Tibial artery (tissue), 4 donors: ENCODE measurements at regions not wholly inside any gene's neighbourhood (a gene's known extent, or its start where the extent isn't known, plus 50 kb on each side); places are given as distances from the start of the nearest gene placed in this dataset.

Experiments used
- DNase-seq, 2 donors: peaks; one replicate each; pipeline ENCODE4 v3.0.0-alpha.2; 2019
- H3K27ac ChIP-seq, 2 donors: fragments of 200-600 bp; sonication (generic) in 1 of 2; 1 replicate in 1 of 2; 2 replicates in 1 of 2; pipeline ENCODE4 v1.5.1; 2018 to 2019; ENCODE audit warnings: mild to moderate bottlenecking in 1 of 2
- H3K27me3 ChIP-seq, 2 donors: fragments of 200-600 bp; sonication (generic) in 1 of 2; one replicate each; pipeline versions ENCODE4 v1.5.1 to v1.6.0; 2016 to 2019
- H3K36me3 ChIP-seq, 3 donors: fragments of 200-600 bp; sonication (generic) in 2 of 3; one replicate each; pipeline ENCODE4 v1.5.1; 2016 to 2019; ENCODE audit warnings: mild to moderate bottlenecking in 2 of 3
- H3K4me1 ChIP-seq, 4 donors: fragments of 200-600 bp; sonication (generic) in 2 of 4; 1 replicate in 3 of 4; 2 replicates in 1 of 4; pipeline ENCODE4 v1.5.1; 2016 to 2019
- H3K4me3 ChIP-seq, 2 donors: fragments of 200-600 bp; sonication (generic) in 1 of 2; 1 replicate in 1 of 2; 2 replicates in 1 of 2; pipeline ENCODE4 v1.5.1; 2018 to 2019; ENCODE audit warnings: mild to moderate bottlenecking in 2 of 2
- H3K9me3 ChIP-seq, 3 donors: fragments of 200-600 bp; sonication (generic) in 1 of 3; one replicate each; pipeline ENCODE4 v1.5.1; 2016 to 2019
- intact Hi-C: fragments of 100-400 bp; cut with DNase I; formaldehyde crosslinking; loops from one replicate; pipeline ENCODE4 v1.15.0; 2023; ENCODE audit warnings: low total_unique reads
- TF ChIP-seq, protein P1 (sequence below), 2 experiments: fragments of 200-600 bp in 1 of 2; fragments of 450-650 bp in 1 of 2; IDR thresholded peaks; one replicate each; pipeline ENCODE4 v1.5.1; 2017 to 2019; ENCODE audit warnings: antibody characterized with exemption in 2 of 2, mild to moderate bottlenecking in 1 of 2, moderate library complexity in 1 of 2

DNA sequence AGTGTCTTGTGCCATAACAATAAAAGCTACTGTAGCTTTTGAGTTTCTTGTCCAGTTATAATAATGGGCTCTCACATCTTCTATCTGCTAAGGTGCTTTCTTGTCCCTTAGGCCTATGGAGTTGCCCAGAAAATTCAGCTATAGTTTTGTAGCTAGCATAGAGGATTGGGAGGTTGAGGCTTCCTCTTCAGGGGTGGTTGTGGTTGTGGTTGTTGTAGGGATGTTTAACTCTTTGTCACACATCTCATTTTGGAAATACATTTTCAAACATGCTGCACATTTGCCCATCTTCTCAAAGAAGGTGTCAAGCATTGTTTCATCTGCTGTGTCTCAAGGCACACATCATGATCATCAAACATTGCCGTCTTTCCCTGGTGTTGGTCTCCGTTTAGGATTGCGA is 65.0 kb downstream of the ATXN3L start:
- intact Hi-C loops, result no loop called here
- Histone ChIP-seq H3K4me3 (no peak overlapping the region), H3K9me3 (peaks cover 0 to 5% (median 0%) of the 10 kb centered on the region in 3 donors), H3K27me3 (no peaks in the 10 kb centered on the region), H3K36me3 (no peaks in the 10 kb centered on the region), H3K27ac (no peak overlapping the region), H3K4me1 (no peaks in the 10 kb centered on the region)
- TF ChIP-seq, protein P1, sequence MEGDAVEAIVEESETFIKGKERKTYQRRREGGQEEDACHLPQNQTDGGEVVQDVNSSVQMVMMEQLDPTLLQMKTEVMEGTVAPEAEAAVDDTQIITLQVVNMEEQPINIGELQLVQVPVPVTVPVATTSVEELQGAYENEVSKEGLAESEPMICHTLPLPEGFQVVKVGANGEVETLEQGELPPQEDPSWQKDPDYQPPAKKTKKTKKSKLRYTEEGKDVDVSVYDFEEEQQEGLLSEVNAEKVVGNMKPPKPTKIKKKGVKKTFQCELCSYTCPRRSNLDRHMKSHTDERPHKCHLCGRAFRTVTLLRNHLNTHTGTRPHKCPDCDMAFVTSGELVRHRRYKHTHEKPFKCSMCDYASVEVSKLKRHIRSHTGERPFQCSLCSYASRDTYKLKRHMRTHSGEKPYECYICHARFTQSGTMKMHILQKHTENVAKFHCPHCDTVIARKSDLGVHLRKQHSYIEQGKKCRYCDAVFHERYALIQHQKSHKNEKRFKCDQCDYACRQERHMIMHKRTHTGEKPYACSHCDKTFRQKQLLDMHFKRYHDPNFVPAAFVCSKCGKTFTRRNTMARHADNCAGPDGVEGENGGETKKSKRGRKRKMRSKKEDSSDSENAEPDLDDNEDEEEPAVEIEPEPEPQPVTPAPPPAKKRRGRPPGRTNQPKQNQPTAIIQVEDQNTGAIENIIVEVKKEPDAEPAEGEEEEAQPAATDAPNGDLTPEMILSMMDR (IDR thresholded peaks at IDR 0.05), result no peak
- no peak for DNase-seq

DNA sequence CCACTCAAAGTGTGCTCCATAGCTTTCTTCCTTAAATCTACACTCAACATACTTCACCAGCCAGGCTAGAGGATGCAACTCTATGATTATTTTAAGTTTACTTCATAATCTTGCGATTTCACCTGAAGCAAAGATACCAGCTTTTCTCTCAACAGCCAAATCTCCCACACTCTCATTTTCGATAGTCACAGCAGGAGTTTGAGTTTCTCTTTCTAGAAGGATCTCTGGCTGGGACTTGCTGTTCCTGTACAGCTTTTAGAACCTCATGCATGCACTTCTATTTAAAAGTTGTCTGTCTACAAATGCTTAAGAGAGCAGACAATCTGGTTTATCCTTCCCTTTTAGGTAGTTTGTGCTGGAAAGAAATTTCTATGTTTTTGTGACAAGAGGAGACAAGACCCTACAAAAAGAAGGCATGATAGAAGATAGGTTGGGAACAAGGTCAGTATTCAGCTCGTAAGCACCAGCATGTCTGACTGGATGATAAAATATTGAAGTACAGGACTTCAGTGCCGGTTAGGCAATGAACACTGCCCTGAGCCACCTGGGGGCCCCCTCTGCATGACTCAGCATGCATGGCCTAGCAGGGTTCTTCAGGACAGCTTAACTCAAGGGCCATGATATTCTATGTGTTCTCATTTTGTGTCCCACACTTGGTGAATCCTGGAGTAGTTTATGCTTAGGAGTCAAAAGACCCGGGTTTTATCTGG is 65.6 kb downstream of the ATXN3L start:
- Histone ChIP-seq H3K4me1 (peaks cover 0 to 1% (median under 1%) of the 10 kb centered on the region in 4 donors), H3K4me3 (no peak overlapping the region), H3K9me3 (peaks cover 0 to 5% (median 0%) of the 10 kb centered on the region in 3 donors), H3K36me3 (no peaks in the 10 kb centered on the region), H3K27me3 (no peaks in the 10 kb centered on the region), H3K27ac (no peak overlapping the region)
- TF ChIP-seq, protein P1 (IDR thresholded peaks at IDR 0.05), result no peak
- intact Hi-C loops, result no loop called here
- DNase-seq, result no peak

DNA sequence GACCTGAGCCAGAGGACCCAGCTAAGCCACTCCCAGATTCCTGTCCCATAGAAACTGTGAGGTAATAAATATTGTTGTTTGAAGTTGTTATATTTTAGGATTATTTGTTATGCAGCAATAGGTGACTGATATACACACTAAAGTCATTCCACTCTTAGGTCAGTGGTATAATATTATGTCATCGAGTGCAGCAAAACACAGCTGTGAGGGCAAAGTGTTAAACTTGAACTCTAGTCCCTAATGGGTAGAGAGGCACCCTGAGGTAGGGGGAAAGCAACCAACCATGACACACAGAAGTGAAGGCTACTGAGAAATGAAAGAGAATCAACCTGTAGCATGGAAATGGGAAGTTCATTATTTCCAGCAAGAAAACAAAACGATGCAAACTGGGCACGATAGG is 66.6 kb downstream of the ATXN3L start:
- Histone ChIP-seq H3K4me3 (no peak overlapping the region), H3K4me1 (peaks cover 0 to 10% (median 3%) of the 10 kb centered on the region in 4 donors), H3K27ac (no peak overlapping the region), H3K36me3 (no peaks in the 10 kb centered on the region), H3K27me3 (no peaks in the 10 kb centered on the region), H3K9me3 (peaks cover 0 to 5% (median 0%) of the 10 kb centered on the region in 3 donors)
- intact Hi-C loops, result no loop called here
- no peak for DNase-seq
- TF ChIP-seq, protein P1 (IDR thresholded peaks at IDR 0.05), result no peak

DNA sequence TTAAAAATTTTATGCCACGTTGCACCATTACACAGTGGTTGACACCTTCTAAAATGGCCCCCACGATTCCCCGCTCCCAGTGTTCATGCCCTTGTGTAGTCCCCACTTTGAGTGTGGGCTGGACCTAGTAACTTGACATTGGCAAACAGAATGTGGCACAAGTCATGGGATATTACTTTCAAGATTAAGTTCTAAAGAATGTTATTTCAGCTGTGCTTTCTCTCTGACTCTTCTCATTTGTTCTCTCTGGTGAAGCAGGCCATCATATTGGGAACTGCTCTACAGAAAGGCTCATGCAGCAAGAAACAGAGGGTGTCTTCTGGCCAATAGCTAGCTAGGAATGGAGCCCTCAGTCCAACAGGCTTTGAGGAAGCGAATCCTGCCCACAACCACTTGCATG is 67.1 kb downstream of the ATXN3L start:
- TF ChIP-seq, protein P1 (IDR thresholded peaks at IDR 0.05), result no peak
- Histone ChIP-seq H3K4me1 (peaks cover 0 to 15% (median 3%) of the 10 kb centered on the region in 4 donors), H3K27ac (no peak overlapping the region), H3K36me3 (no peaks in the 10 kb centered on the region), H3K4me3 (no peak overlapping the region), H3K9me3 (peaks cover 0 to 5% (median 0%) of the 10 kb centered on the region in 3 donors), H3K27me3 (no peaks in the 10 kb centered on the region)
- no peak for DNase-seq
- intact Hi-C loops, result no loop called here

DNA sequence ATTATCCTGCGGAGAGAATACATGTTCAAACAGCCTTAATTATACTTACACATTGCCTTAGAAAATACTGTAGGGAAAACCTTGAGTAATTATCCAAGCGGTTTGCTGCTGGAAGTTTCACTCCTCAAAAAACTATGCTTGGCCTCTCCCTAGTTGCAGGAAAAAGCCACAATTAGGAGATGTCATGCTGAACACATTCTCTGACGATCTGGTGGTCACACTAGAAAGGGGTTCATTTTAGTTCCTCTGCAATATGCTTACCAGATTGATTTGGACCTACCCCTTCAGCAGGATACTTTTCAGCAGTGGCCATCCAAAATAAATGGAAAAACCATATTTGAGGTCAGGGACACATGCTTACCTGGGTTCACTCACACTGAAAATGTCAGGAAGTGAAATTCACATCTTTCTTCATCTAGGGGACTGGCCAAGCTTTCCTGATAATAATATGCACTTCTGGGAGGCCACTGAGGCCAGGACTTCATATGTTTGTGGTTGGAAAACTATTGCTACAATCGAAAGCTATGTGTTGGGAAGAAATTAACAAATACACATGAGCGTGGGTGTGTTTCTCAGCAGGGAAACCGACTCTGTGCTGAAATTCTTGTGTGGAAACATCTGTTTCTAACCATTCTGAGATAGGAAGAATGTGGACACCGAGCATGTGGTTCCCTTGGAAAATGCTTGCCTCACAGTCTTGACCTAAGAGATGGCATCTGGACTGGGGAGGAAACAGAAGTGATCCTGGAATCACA is 68.8 kb downstream of the ATXN3L start:
- no peaks in the 10 kb centered on the region for H3K27me3 ChIP-seq
- TF ChIP-seq, protein P1 (IDR thresholded peaks at IDR 0.05), result no peak
- peaks cover 0 to 5% (median 0%) of the 10 kb centered on the region in 3 donors for H3K9me3 ChIP-seq
- peak; percentile 38 to 61 for DNase-seq
- H3K27ac ChIP-seq, result no peak overlapping the region
- peaks cover 0 to 15% (median 3%) of the 10 kb centered on the region in 4 donors for H3K4me1 ChIP-seq
- H3K36me3 ChIP-seq, result no peaks in the 10 kb centered on the region
- H3K4me3 ChIP-seq, result no peak overlapping the region
- intact Hi-C loops, result no loop called here
